ENCODE measurements at regions not wholly inside any gene's neighbourhood (a gene's known extent, or its start where the extent isn't known, plus 50 kb on each side); places are given as distances from the start of the nearest gene placed in this dataset.

DNA sequence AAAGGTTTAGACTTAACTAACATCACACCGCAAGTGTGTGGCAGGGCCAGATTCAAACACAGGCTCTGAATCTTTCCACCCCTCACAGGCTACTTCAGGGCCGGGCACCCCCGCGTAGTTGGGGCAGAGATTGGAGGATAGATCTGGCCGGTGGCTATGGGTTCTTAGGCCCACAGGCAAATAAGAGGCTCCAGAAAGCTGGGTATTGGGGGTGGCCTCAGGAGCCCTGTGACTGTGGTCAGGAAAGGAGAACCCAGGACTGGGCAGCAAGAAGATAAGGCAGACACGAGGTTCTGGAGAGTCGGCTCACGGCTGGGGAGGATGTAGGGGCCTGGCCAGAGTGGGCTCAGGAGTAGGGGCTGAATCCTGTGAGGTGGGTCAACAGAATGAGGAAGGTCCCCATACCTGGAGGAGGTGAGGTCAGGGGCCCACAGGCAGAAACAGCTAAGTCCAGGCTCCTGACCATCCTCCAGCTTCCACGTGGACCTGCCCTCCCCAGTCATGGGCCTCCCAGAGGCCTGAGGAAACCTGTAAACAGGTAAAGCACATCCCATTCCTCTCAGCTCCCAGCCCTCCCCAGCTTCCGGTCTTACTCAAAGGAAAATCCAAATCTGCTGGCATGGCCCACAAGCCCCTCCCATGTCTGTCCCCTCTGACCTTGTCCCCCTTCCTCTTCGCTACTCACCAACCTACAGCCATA, 306.2 kb downstream of the MATN1 start:
- DNase-seq, result no peak

DNA sequence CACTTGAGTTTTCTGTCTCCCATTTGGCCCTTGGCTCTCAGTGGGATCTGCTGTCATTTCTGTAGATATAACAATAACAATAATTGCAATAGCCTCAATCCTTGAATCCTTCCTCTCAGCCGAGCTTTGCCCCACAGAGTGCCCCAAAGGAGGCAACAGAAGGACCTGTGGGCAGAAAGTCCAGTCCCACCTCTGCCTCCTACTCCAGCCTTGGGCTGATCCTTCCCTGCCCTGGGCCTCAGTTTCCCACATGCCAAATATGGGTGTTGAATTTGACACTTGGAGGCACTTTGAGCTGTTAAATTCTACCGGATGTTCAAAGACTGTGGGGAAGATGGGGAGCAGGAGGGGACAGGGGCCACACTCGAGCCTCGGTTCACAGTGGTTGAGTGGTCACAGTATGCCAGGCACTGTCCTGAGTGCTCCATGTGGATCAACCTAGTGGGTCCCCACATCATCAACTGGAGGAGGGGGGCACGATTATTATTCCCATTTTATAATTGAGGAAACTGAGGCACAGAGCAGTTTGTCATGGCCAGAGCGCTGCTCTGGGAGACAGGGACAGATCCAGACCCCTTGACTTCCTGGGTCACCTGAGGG, 307.1 kb downstream of the MATN1 start:
- no peak for DNase-seq

DNA sequence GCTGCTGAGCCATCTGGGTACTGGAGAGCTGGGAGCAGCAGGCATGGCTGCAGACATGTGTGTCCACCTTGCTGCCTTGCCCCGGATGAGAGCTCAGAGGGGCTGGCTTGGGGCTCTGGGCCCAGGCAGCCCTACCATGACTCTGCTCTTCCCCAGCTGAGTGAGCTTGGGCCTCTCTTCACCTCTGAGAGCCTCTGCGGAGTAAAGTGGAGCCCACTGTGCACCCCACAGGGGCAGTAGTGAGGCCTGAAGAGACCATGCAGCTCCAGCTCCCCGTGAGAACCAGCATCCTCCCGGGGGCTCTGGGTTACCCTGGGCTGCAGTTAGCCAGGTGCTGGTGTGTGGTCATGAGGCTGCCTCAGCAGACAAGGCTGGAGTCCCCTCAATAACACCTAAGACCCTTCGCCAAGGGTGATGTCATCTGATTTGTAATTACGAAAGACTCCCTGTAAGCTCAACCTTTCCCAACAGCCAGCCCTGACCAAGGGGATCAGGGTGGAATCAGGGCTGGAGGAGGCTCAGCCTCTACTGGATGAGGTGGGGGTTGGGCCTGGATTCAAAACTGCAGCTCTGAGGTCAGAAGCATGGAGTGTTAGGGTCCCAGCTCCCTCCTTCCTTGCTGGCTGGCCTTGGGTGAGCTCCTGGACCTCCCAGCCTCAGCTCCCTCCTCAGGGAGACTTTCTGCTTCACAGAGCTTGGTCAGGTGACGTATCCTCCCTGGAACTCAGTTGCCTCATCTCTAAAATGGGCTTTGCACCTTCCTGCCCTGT, 308.0 kb downstream of the MATN1 start:
- DNase-seq, result no peak

DNA sequence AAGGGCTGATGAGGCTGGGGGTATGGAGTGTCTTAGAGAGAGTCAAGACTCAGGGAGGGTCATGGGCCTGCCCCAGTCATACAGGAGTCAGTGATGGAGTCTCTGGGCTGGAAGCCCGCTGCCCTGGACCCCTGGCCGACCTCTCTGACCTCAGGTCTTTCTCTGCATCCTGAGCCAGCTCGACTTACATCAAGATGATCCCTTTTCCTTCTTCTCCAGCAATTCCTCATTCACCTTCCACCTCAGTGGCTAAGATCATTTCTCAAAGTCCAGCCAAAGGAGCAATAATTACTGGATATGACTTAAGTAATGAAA, 308.6 kb downstream of the MATN1 start:
- DNase-seq, result no peak

DNA sequence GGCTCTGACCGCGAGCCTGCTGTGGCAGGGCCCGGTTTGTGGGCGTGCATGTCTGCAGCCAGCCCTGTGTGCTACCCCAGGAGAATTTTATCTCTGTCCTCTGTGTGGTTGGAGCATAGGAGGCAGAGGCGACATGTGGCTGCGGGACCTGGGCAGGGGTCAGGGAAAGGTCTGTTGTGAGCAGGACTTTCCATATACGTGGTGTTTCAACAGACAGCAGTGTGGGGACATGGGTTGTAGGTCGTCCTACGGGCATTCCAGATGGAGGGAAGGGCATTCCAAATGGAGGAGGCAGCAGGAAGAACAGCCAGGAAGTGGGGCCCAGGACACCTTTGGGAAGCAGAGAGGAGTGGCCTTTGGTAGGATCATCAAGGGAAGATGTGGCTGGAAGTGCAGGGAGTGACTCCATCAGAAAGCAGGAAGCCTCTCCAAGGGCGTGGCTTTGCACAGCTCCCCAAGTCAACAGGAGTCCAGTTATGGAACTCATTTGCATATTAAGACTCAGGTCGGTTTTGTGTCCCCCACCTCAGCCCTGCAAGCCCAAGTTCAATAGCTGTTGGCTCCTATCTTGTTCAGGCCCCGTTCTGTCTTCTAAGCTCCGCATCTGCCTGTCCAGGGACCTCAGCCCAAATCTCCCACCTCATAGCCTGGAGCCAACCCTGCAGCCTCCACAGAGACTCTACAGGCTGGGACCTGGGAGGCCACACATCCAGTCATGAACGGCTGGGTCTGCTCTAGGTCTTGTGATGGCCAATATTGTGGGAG, 309.1 kb downstream of the MATN1 start:
- no peak for DNase-seq

DNA sequence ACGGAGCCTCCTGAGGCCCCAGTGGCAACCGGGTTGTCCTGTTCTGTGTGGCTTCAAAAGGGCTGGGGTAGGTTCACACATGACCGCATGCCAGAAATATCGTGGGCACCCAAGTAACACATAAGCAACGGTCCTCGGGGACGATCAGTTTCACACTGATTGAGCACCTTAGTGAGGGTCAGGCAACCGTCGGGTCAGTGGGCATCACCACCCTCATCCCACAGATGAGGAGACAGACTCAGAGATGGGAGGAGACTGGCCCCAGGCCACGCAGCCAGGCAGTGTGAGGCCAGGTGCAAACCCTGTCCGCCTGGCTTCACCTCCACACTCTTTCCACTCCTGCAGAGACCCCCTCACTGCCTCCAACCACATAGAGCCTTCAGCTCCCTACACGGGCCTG, 309.8 kb downstream of the MATN1 start:
- DNase-seq, result no peak

DNA sequence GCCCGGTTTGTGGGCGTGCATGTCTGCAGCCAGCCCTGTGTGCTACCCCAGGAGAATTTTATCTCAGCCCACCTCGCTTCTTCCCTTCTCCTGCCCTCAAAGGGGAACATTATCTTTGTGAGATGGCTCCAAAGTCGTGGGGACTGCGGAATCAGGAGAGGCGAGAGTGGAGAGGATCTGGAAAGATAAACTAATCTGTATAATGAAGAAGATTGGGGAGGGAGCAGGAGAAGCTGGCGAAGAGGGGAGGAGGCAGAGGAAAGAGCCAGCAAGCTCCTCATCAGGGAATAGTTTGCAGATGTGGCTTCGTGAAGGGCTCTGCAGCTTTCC, 310.3 kb downstream of the MATN1 start:
- no peak for DNase-seq

DNA sequence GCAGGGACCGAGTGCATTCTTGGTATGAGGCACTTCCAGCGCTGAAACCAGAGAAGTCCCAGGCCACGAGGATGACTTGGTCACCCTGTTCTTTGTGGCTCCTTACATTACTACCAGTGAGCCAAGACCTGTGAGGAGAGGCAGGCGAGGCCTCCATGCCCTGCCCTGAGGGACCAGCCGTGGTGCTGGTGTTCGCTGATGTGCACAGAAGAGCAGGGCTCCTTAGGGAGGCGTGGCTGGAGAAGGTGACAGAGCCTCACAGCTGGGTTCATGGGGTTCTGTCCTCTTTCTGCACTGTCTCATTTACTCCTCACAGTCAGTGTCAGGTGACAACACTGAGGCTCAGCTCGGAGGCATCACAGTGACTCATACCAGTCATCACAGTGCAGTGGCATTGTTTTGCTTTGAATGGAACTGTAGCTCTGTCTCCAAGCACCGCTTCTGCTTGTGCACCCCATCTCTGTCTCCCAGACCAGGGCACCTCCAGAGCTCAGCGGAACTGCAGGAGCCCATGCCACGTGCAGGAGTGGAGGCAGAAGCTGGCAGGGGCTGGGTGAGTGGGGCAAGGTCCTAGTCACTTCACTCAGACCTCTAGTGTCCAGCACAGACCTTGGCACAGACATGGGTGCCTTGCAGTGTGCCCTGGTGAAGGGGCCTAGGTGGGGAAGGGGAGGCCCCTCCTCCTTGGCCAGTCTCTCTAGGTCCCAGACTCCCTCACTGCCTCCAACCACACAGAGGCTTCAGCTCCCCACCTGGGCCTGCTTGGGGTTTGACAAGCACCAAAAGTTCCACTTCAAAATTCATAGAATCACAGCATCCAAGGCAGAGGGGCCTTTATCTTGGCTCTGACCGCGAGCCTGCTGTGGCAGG, 310.9 kb downstream of the MATN1 start:
- no peak for DNase-seq

DNA sequence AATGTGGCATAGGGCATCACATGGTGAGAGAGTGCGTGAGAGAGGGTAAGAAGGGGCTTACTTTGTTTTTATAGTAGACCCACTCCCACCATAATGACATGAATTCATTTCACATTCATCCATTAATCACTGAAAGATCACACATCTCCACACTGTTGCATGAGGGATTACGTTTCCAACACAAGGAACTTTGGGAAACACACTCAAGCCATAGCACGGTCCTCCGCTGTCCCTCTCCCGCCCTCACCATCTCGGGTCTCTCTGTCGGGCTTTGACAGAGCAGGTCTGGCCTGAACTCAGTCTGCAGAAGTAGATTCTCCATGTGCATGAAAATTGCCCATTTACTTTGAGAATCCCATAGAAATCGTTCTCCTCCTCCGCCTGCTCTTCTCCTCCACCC, 312.2 kb downstream of the MATN1 start:
- DNase-seq, result no peak

DNA sequence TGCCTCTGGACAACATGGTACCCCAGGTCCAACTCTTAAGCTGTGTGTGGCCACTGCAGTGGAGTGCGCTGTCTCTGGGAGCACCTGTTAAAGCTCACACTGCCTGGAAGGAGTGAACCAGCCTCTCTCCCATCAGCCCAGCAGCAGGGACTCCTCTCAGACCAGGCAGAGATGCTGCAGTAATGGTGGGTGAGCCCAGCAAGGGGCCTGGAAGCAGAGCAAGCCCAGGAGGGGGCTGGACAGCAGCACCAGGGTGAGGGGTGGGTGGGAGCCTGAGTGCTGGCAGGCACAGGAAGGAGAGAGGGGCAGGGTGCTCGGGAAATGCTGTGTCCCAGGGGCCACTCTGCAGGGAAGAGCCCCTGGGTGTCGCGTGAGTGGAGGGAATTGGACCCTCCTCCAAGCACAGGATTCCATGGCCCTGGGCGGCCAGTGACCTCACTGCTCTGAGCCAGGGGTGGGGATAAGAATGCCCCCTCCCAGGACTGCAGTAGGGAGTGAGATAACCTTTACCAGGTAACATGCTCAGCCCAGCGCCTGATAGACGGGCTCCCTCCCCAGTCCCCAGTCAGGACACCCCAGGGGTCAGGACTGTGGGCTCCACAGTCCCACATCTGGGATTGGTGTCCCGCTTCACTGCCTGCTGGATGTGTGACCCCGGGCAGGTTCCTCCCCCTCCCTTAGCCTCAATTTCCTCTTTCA, 313.1 kb downstream of the MATN1 start:
- DNase-seq, result no peak

DNA sequence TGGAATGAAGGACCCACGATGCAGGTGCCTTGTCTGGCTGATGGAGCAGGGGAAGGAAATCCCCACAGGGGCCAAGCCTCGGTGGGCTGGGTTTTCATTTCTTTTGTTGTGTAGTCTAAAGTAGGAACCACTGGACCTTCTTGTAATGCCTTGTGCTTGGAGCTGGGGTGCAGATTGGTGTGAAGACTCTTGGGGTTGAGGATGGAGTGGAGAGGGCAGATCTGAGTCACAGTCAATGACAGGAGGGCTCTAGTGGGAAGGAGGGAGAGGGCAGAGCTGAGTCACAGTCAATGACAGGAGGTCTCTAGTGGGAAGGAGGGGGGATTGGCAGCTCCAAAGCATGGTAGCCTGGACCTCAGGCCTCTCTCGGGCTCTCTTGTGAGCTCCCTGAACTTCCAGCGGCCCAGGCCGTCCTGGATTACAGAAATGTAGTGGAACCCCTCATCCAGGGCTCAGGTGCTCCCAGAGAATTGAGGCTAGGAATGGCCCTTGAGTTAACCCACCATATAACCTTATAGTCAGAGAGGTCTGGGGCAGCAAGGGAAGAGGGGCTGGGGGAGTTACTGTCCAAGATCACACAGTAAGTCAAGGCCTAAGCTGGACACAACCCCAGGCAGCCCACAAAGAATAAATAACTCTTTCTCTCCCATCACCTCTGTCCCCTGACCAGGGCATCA, 313.8 kb downstream of the MATN1 start:
- no peak for DNase-seq

DNA sequence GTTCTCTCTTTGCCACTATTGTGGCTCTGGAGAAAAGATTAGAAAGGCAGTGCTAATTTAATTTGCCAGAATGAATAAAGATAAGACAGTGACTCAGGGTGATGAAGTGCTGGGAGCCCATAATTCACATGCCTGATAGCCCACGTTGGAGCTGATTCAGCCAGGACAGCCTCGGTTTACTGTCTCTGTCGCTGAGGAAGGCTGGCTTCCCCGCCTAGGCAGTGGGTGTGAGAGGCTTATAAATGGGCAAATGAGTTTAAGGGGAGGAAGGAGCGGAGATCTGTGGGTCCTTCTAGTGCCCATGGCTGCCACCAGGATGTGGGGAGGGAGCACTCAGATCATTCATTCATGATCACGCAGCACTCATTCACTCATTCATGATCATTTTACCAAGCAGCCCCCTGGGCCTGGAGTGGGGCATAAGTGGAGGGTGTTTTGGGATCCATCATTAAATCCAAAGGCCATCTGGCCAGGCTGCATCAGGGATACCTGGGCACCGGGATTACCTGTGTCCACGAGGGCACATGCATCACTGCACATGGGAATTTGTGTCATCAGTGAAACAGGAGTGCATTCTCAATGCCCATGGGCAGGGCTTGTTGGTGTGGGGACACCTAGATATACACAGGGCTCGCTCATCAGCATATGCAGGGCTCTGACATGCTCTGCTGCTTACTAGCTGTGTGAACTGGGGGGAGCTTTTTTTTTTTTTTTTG, 315.4 kb downstream of the MATN1 start:
- no peak for DNase-seq

DNA sequence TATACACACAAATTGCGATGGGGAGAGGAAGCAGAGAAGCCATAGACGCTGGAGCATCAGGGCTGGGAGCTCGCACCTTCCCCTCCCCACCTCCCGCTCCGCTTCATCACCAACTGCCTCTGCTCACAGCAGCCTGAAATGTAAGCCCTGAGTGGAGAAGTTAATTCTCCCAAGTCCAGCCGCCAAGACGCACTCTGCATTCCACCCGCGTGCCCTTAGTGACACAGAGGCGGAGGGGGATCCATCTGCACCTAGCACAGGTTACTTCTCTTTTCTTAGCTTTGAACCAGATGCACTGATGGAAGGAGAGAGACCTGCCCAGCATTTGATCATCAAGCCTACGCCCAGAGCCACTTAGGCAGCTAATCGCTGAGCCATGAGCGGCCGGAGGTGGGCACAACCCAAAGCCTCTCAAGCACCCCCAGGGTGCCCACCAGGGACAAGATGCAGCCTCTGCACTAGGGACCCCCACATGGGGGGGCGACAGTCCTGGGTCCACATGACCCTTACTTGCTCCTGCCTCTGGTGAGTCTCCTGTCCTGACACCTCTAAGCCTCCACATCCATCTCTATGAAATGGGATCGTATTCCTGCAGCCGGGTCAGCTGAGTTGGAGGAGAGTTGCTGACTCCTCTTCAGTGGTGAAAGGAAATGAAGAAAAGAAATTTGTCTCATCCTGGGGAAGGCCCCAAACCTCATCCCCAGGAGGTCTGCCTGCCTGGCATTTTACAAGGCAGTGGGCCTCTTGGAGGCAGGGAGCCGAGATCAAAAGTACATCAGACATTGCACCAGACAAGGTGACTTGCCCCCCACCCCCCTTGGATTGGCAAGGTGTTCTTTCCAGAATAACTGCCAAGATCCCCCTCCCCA, 316.2 kb downstream of the MATN1 start:
- DNase-seq, result no peak

DNA sequence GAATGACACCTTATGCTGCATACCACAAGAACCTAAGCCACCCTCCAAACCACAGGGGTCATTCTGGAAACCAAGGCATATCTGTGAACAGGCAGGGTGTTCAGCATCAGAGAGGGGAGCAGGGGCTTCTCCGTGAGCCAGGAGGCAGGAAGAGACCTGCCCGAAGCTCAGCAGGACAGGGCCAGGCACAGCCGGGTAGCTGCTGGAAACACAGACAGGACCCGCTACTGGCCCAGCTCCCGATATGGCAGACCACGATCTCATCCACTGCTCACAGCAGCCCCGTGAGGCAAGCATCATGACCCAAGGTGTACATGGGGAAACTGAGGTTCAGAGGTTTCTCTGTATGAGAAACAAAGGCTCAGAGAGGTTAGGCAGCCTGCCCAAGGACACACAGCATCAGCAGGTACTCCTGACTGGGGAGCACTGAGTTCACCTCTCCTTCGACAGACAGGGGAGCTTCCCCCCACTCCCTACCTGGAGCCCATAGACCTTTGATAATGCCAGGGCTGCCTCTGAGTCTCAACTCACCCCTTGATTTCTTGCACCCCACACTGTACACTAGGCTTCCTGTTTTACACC, 317.7 kb downstream of the MATN1 start:
- DNase-seq, result no peak

DNA sequence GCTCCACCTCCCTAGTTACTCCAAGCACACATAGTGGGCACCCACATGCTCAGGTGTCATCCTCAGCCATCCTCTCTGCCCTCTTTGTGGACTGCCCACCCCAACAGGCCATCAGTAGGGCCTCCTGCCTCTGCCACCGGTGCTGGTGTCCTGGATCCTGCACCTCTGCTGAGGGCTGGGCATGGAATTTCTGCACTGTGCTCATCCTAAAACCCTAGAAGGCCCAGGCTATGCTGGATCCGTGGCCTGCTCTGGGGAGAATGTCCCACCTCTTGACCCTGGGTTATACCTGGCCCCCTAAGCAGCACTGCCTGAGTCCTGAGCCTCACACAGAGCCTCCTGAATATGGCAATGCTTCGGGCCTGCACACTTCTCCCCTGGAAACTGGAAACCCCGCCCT, 318.3 kb downstream of the MATN1 start:
- DNase-seq, result no peak

DNA sequence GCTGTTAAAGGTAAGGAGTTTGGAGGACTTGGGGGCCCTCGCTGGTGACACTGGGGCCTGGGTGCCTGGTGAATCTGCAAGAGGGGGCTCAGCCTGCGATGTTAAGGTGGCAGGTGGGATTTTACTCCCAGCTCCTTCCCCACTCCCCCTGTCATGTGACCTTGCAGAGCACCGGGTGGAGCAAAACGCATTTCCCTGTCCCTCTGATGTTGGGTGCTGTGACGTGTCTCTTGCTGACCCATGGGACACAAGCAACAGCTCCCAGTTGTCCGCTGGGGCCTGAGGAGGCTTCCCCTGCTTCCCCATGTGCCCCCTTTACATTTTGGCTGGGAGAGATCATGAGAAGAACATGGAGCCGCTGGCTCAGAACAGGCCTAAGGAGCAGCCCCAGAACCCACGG, 319.0 kb downstream of the MATN1 start:
- DNase-seq, result no peak

DNA sequence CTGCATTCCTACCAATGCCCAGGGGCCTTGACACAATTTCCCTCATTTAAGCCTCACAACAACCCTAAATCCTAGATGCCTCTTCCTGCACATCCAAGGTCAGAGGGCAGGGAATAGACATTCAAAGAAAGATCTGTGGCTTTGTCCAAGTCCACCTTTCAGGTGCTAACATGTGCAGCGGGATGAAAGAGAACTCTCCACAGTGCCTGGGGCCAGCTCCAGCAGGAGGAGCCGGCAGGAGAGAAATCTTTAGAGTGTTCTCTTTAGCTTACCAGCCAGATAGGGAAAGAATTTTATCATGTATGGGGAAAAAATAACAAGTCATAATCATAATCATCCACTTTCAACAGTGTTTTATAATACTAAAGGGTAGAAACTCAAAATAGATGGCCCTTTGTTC, 319.7 kb downstream of the MATN1 start:
- no peak for DNase-seq

DNA sequence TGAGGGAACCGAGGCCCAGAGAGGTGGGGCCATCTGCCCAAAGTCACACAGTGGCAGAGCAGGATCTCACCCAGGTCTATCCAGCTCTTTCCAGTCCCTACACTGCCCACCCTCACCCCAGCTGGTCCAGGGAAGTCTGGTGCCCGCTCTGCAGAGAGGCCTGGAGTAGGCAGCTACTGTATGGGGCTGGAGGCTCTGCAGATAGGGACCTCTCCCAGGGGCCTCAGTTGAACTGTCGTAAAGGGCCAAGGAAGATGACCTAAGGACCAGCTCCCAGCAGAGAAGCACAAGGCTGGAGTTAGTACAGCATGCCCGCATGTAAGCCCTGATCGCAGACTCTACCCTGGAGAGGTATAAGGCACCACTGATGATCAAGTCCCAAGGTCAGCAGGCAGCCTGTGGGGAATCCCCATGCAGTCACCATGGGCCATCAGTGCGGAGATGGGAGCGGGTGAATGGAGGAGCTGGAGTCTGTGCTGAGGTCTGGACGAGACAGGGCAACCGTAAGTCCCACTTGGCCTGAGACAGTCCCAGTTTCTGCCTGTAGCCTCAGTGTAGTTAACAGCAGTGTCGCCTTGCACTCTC, 320.2 kb downstream of the MATN1 start:
- DNase-seq, result no peak

DNA sequence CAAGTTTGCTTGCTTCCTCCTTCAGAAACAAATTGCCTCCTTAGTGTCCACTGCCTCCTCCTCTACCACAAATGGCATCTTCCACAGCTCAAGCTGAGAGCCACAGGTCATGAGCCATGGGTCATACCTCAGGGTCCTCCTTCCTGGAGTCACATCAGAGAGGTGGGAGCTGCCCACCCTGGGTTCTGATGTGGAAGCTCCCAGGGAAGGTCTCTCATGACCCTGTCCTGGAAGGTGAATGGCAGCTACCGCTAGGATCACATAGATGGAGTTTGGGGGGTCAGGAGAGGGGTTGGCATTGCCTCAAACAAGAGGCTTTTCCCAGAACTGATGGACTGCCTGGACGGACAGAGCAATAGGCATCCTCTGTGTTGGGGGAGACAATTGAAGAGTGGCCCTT, 321.4 kb downstream of the MATN1 start:
- no peak for DNase-seq
